Hepatocyte (in vitro differentiated cells): ENCODE measurements at regions not wholly inside any gene's neighbourhood (a gene's known extent, or its start where the extent isn't known, plus 50 kb on each side); places are given as distances from the start of the nearest gene placed in this dataset.
A peak's percentile ranks its signal among the peaks of the same experiment; 100 is the strongest.

Experiments
- DNase-seq: peaks from one replicate; pipeline ENCODE4 v3.0.0-alpha.2; 2016; ENCODE audit warnings: low spot score
- H2AFZ ChIP-seq: fragments of 200-600 bp; sonication (generic); 2 replicates; pipeline ENCODE4 v1.6.0; 2016; ENCODE audit warnings: antibody characterized with exemption, mild to moderate bottlenecking
- H3K27ac ChIP-seq: fragments of 200-600 bp; sonication (generic); 2 replicates; pipeline ENCODE4 v1.5.1; 2016; ENCODE audit warnings: mild to moderate bottlenecking
- H3K27me3 ChIP-seq: fragments of 200-600 bp; sonication (generic); 2 replicates; pipeline ENCODE4 v1.6.1; 2016
- H3K36me3 ChIP-seq: fragments of 200-600 bp; sonication (generic); replicated peaks from 2 replicates; pipeline ENCODE4 v1.5.1; 2016; ENCODE audit warnings: low read depth; ENCODE audit not compliant: insufficient read depth
- H3K4me1 ChIP-seq: fragments of 200-600 bp; sonication (generic); 2 replicates; pipeline ENCODE4 v1.5.1; 2016; ENCODE audit warnings: mild to moderate bottlenecking, moderate library complexity; ENCODE audit not compliant: insufficient read depth
- H3K4me2 ChIP-seq: fragments of 200-600 bp; sonication (generic); 2 replicates; pipeline ENCODE4 v1.6.0; 2016
- H3K4me3 ChIP-seq: fragments of 200-600 bp; sonication (generic); 2 replicates; pipeline ENCODE4 v1.5.1; 2016; ENCODE audit warnings: mild to moderate bottlenecking
- H3K79me2 ChIP-seq: fragments of 200-600 bp; sonication (generic); 2 replicates; pipeline ENCODE4 v1.6.0; 2017; ENCODE audit warnings: mild to moderate bottlenecking
- H3K9me2 ChIP-seq: fragments of 200-600 bp; sonication (generic); replicated peaks from 2 replicates; pipeline ENCODE4 v1.6.0; 2017; ENCODE audit warnings: mild to moderate bottlenecking; ENCODE audit not compliant: insufficient read depth
- H3K9me3 ChIP-seq: fragments of 200-600 bp; sonication (generic); 2 replicates; pipeline ENCODE4 v1.5.1; 2016; ENCODE audit warnings: low read depth, mild to moderate bottlenecking
- H4K20me1 ChIP-seq: fragments of 200-600 bp; sonication (generic); 2 replicates; pipeline ENCODE4 v1.6.0; 2016; ENCODE audit warnings: mild to moderate bottlenecking; ENCODE audit not compliant: insufficient read depth, poor library complexity, severe bottlenecking
- CTCF ChIP-seq: fragments of 200-600 bp; sonication (generic); IDR thresholded peaks from 2 replicates; pipeline ENCODE4 v1.5.1; 2016; ENCODE audit warnings: antibody characterized with exemption, mild to moderate bottlenecking; ENCODE audit not compliant: poor library complexity
- EZH2 ChIP-seq: fragments of 200-600 bp; sonication (generic); IDR thresholded peaks from 2 replicates; pipeline ENCODE4 v1.6.1; 2016; ENCODE audit warnings: antibody characterized with exemption, mild to moderate bottlenecking, borderline replicate concordance
- EZH2phosphoT487 ChIP-seq: fragments of 200-600 bp; sonication (generic); IDR thresholded peaks from one replicate; pipeline ENCODE4 v1.6.1; 2018; ENCODE audit warnings: antibody characterized with exemption, mild to moderate bottlenecking, low read depth, moderate library complexity; ENCODE audit not compliant: unreplicated experiment, severe bottlenecking
- WGBS: methylation state at CpG from one replicate; pipeline ENCODE4 v1.1.6; 2016; ENCODE audit warnings: low lambda C conversion rate; ENCODE audit errors: missing lambda C conversion rate; 5-methylcytosine and 5-hydroxymethylcytosine counted together

DNA sequence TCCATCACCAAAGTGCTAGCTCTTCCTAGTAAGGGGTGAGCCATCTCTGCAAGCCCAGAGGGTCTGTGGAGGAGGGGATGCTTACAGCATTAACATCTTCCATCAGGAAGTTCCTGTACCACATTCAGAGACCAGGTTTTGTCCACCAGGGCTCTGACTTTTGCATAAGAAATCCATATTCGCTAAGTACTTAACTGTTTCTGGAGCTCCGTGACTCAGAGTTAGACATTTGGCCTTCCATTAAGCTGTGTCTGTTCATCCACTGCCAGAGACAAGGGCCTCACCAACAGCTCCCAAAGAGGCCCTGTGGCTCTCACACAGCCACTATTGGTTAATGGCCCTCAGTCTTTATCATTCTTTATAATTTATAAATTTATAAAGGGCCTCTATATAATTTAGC lies 144.6 kb downstream of the ADAMTS15 start:
- H4K20me1 ChIP-seq = no peaks in the 10 kb centered on the region
- H3K36me3 ChIP-seq = no peaks in the 10 kb centered on the region
- no peak overlapping the region for H3K27ac ChIP-seq
- TF ChIP-seq EZH2 = no peak
- TF ChIP-seq CTCF = no peak
- TF ChIP-seq EZH2phosphoT487 = no peak
- H3K4me3 ChIP-seq = no peak overlapping the region
- no peak overlapping the region for H2AFZ ChIP-seq
- H3K4me2 ChIP-seq = no peak overlapping the region
- no peaks in the 10 kb centered on the region for H3K9me2 ChIP-seq
- DNase-seq = no peak
- H3K79me2 ChIP-seq = no peaks in the 10 kb centered on the region
- H3K27me3 ChIP-seq = no peaks in the 10 kb centered on the region
- H3K9me3 ChIP-seq = no peaks in the 10 kb centered on the region
- 81% methylated on average over 2 of the region's 2 CpGs for WGBS
- H3K4me1 ChIP-seq = no peaks in the 10 kb centered on the region

- H3K27me3 ChIP-seq = no peaks in the 10 kb centered on the region
- H3K9me2 ChIP-seq = no peaks in the 10 kb centered on the region
- no peak overlapping the region for H3K4me3 ChIP-seq
- no peaks in the 10 kb centered on the region for H3K36me3 ChIP-seq
- H2AFZ ChIP-seq = no peak overlapping the region
- no peak overlapping the region for H3K27ac ChIP-seq
- 98% methylated on average over 24 of the region's 25 CpGs for WGBS
- no peak overlapping the region for H3K4me2 ChIP-seq
- DNase-seq = no peak
- H3K9me3 ChIP-seq = no peaks in the 10 kb centered on the region
- H3K79me2 ChIP-seq = no peaks in the 10 kb centered on the region
- H4K20me1 ChIP-seq = no peaks in the 10 kb centered on the region
- peaks cover 19% of the 10 kb centered on the region for H3K4me1 ChIP-seq
- TF ChIP-seq CTCF (no peak), EZH2phosphoT487 (no peak), EZH2 (no peak)
Observed at GRCh38 chr11:130598433-130598832, 150.0 kb downstream of the ADAMTS15 start.

DNA sequence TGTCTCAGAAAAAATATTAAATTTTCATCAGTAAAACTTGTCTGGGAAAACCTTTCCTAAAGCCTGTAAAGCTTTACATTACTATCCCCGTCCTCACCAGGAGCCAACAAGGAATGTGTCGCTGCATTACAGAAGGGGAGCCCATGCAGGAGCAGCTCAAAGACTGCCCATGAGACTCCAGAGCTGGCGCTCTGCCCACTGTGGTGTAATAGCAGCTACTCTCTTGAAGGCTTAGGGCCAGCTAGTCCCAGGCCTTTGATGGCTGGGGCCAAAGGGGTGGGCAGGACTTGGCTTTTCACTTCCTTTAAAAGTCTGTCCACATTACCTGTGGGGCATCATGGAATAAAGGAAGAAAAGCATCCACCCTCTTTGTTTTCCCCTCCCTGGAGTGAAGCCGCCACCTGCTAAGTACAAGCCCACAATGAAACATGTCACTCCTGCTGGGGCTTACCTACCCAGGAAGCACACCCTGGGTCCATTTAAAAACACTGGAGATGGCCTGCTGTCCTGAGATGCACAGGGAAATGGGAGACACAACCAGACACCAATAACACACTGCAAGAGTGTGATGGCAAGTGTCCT lies 150.7 kb downstream of the ADAMTS15 start:
- no peaks in the 10 kb centered on the region for H3K36me3 ChIP-seq
- no peaks in the 10 kb centered on the region for H3K27me3 ChIP-seq

More for the DNA sequence above, 150.7 kb downstream of the ADAMTS15 start:
- peaks cover 19% of the 10 kb centered on the region for H3K4me1 ChIP-seq
- peak; percentile 51 for DNase-seq
- no peak overlapping the region for H2AFZ ChIP-seq
- TF ChIP-seq CTCF (no peak), EZH2phosphoT487 (no peak), EZH2 (no peak)
- no peaks in the 10 kb centered on the region for H3K9me2 ChIP-seq
- no peaks in the 10 kb centered on the region for H3K79me2 ChIP-seq
- H3K9me3 ChIP-seq = no peaks in the 10 kb centered on the region
- 90% methylated on average over 4 of the region's 4 CpGs for WGBS
- no peak overlapping the region for H3K4me2 ChIP-seq
- H3K27ac ChIP-seq = no peak overlapping the region
- H4K20me1 ChIP-seq = no peaks in the 10 kb centered on the region
- H3K4me3 ChIP-seq = no peak overlapping the region
